PC-9 (cell line): ENCODE measurements at regions not wholly inside any gene's neighbourhood (a gene's known extent, or its start where the extent isn't known, plus 50 kb on each side); places are given as distances from the start of the nearest gene placed in this dataset.

Experiments used
- BruUV-seq: library from RNA; stranded (reverse); fragments of 400-500 nt; replicated peaks from 2 replicates; lab custom pipeline; 2021; lab: Mats Ljungman, UMichigan
- CTCF ChIA-PET: fragments of 300-600 bp; sonication (Branson Sonifier 250); formaldehyde crosslinking; loops from one replicate; lab custom pipeline; 2022; ENCODE audit warnings: antibody characterized with exemption; lab: Charles Lee
- POLR2A ChIA-PET: fragments of 300-600 bp; sonication (Branson Sonifier 250); formaldehyde crosslinking; loops from one replicate; lab custom pipeline; 2022; ENCODE audit warnings: antibody characterized with exemption; ENCODE audit not compliant: unreplicated experiment; lab: Charles Lee
- DNase-seq, 2 experiments: peaks; one replicate each; pipeline versions ENCODE4 v3.0.0 to v3.0.0-alpha.2; 2015 to 2022; ENCODE audit warnings: mixed read lengths in 1 of 2
- H2AFZ ChIP-seq: fragments of 200-600 bp; sonication (generic); 2 replicates; pipeline ENCODE4 v1.8.1; 2017; ENCODE audit warnings: antibody characterized with exemption
- H3F3A ChIP-seq: fragments of 200-600 bp; sonication (generic); 2 replicates; pipeline ENCODE4 v1.8.1; 2017; ENCODE audit warnings: antibody characterized with exemption, mild to moderate bottlenecking, low read depth; ENCODE audit not compliant: insufficient read depth
- H3K27ac ChIP-seq: fragments of 200-600 bp; sonication (generic); 2 replicates; pipeline ENCODE4 v1.6.1; 2016; ENCODE audit warnings: mixed run types
- H3K27me3 ChIP-seq: fragments of 200-600 bp; sonication (generic); 2 replicates; pipeline ENCODE4 v1.6.1; 2016; ENCODE audit warnings: low read depth, mixed run types; ENCODE audit not compliant: insufficient read depth
- H3K36me3 ChIP-seq: fragments of 200-600 bp; sonication (generic); 2 replicates; pipeline ENCODE4 v1.6.1; 2016; ENCODE audit warnings: low read depth, mixed run types
- H3K4me1 ChIP-seq: fragments of 200-600 bp; sonication (generic); replicated peaks from 2 replicates; pipeline ENCODE4 v1.6.1; 2016; ENCODE audit warnings: mixed run types; ENCODE audit not compliant: insufficient read depth
- H3K4me2 ChIP-seq: fragments of 200-600 bp; sonication (generic); 2 replicates; pipeline ENCODE4 v1.6.1; 2017; ENCODE audit warnings: mixed run types
- H3K4me3 ChIP-seq: fragments of 200-600 bp; sonication (generic); 2 replicates; pipeline ENCODE4 v1.6.1; 2016; ENCODE audit warnings: mixed run types
- H3K79me2 ChIP-seq: fragments of 200-600 bp; sonication (generic); 2 replicates; pipeline ENCODE4 v1.6.1; 2017; ENCODE audit warnings: low read depth, mixed run types
- H3K9me2 ChIP-seq: fragments of 200-600 bp; sonication (generic); 2 replicates; pipeline ENCODE4 v1.8.1; 2017; ENCODE audit warnings: mild to moderate bottlenecking; ENCODE audit not compliant: insufficient read depth
- H3K9me3 ChIP-seq: fragments of 200-600 bp; sonication (generic); 2 replicates; pipeline ENCODE4 v1.8.1; 2016; ENCODE audit warnings: low read depth; ENCODE audit not compliant: insufficient read depth
- H4K20me1 ChIP-seq: fragments of 200-600 bp; sonication (generic); 2 replicates; pipeline ENCODE4 v1.8.1; 2017; ENCODE audit not compliant: insufficient read depth
- EZH2 ChIP-seq: fragments of 200-600 bp; sonication (generic); IDR thresholded peaks from 2 replicates; pipeline ENCODE4 v1.8.0; 2017; ENCODE audit warnings: antibody characterized with exemption, low read depth
- intact Hi-C: fragments of 100-400 bp; cut with micrococcal nuclease; formaldehyde crosslinking; loops from one replicate; pipeline ENCODE4 v1.10.0; 2022; ENCODE audit not compliant: unreplicated experiment
- TF ChIP-seq, protein P1 (sequence below): fragments of 200-600 bp; sonication (generic); conservative IDR thresholded peaks from 2 replicates; pipeline ENCODE4 v1.6.1; 2017; ENCODE audit warnings: mixed run types, antibody characterized with exemption, mild to moderate bottlenecking, moderate library complexity

DNA sequence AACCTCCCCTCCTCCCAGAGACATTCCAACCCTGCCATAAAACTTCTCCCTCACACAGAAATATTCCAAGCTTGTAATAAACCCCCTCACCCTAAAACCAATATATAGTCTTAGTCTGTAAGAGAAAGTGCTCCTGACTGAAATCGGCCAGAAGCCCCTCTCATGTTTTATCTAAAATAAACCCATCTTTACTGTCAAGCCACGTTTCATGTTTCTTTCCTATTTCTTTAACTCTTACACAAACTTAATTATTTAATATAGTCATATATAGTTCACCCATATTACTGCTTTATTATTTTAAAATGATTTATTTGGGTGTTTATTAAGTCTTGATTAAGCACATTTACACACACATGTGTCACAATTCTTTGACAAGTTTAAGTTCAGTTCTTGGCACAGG lies 191.3 kb upstream of the AADAT start:
- intact Hi-C loops, result no loop called here
- Histone ChIP-seq H3K9me2 (no peaks in the 10 kb centered on the region), H2AFZ (no peak overlapping the region), H3K27ac (no peak overlapping the region), H3K4me3 (no peak overlapping the region), H3K79me2 (no peaks in the 10 kb centered on the region), H3K27me3 (no peaks in the 10 kb centered on the region), H3F3A (no peaks in the 10 kb centered on the region), H3K4me2 (no peak overlapping the region), H3K4me1 (no peaks in the 10 kb centered on the region), H3K36me3 (no peaks in the 10 kb centered on the region), H4K20me1 (no peaks in the 10 kb centered on the region), H3K9me3 (no peaks in the 10 kb centered on the region)
- POLR2A ChIA-PET, result no interaction called here
- no TSS peak for BruUV-seq
- CTCF ChIA-PET, result no interaction called here
- DNase-seq, result no peak
- TF ChIP-seq, protein P1, sequence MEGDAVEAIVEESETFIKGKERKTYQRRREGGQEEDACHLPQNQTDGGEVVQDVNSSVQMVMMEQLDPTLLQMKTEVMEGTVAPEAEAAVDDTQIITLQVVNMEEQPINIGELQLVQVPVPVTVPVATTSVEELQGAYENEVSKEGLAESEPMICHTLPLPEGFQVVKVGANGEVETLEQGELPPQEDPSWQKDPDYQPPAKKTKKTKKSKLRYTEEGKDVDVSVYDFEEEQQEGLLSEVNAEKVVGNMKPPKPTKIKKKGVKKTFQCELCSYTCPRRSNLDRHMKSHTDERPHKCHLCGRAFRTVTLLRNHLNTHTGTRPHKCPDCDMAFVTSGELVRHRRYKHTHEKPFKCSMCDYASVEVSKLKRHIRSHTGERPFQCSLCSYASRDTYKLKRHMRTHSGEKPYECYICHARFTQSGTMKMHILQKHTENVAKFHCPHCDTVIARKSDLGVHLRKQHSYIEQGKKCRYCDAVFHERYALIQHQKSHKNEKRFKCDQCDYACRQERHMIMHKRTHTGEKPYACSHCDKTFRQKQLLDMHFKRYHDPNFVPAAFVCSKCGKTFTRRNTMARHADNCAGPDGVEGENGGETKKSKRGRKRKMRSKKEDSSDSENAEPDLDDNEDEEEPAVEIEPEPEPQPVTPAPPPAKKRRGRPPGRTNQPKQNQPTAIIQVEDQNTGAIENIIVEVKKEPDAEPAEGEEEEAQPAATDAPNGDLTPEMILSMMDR, result no peak
- TF ChIP-seq EZH2, result no peak

- DNase-seq, result no peak
- no peaks in the 10 kb centered on the region for H3K36me3 ChIP-seq
- H3K9me3 ChIP-seq, result no peaks in the 10 kb centered on the region
- no peaks in the 10 kb centered on the region for H4K20me1 ChIP-seq
- H3F3A ChIP-seq, result no peaks in the 10 kb centered on the region
- no peaks in the 10 kb centered on the region for H3K27me3 ChIP-seq
- no peak overlapping the region for H3K27ac ChIP-seq
- H3K9me2 ChIP-seq, result no peaks in the 10 kb centered on the region
- no peaks in the 10 kb centered on the region for H3K4me1 ChIP-seq
- no TSS peak for BruUV-seq
- ChIA-PET POLR2A (no interaction called here), CTCF (no interaction called here)
- intact Hi-C loops, result no loop called here
- no peak for TF ChIP-seq EZH2
- TF ChIP-seq, protein P1, result no peak
- no peak overlapping the region for H2AFZ ChIP-seq
- H3K4me2 ChIP-seq, result no peak overlapping the region
- no peaks in the 10 kb centered on the region for H3K79me2 ChIP-seq
- H3K4me3 ChIP-seq, result no peak overlapping the region
These were observed 188.7 kb upstream of the AADAT start for GRCh38 chr4:170278460-170278859.

GRCh38 chr4:170274616-170275015 lies 184.9 kb upstream of the AADAT start:
- H3K36me3 ChIP-seq, result no peaks in the 10 kb centered on the region
- H3K9me2 ChIP-seq, result no peaks in the 10 kb centered on the region
- CTCF ChIA-PET, result no interaction called here
- H3K4me1 ChIP-seq, result no peaks in the 10 kb centered on the region
- TF ChIP-seq, protein P1, result no peak
- no peak for TF ChIP-seq EZH2
- intact Hi-C loops, result no loop called here
- H3K4me3 ChIP-seq, result no peak overlapping the region
- H3K27me3 ChIP-seq, result no peaks in the 10 kb centered on the region
- no TSS peak for BruUV-seq
- H3K27ac ChIP-seq, result no peak overlapping the region
- H3F3A ChIP-seq, result no peaks in the 10 kb centered on the region
- POLR2A ChIA-PET, result interaction anchor here (0.7 kb wide), 1 partner anchor 430 kb away, joined by 4 read pairs; no protein-coding TSS in a partner anchor
- no peak for DNase-seq
- no peaks in the 10 kb centered on the region for H3K9me3 ChIP-seq
- H3K4me2 ChIP-seq, result no peak overlapping the region
- H4K20me1 ChIP-seq, result no peaks in the 10 kb centered on the region
- H2AFZ ChIP-seq, result no peak overlapping the region
- no peaks in the 10 kb centered on the region for H3K79me2 ChIP-seq
